ENCODE measurements at regions not wholly inside any gene's neighbourhood (a gene's known extent, or its start where the extent isn't known, plus 50 kb on each side); places are given as distances from the start of the nearest gene placed in this dataset.

GRCh38 chrX:124717537-124717936 lies 371.2 kb downstream of the SH2D1A start:
- TF ChIP-seq CTCF (IDR thresholded peaks at IDR 0.05) = no peak
- no peak for TF ChIP-seq EZH2 (IDR thresholded peaks at IDR 0.05; ENCODE audit: borderline replicate concordance, insufficient read depth, low read depth, low read length, poor library complexity, severe bottlenecking)
